ENCODE measurements at regions not wholly inside any gene's neighbourhood (a gene's known extent, or its start where the extent isn't known, plus 50 kb on each side); places are given as distances from the start of the nearest gene placed in this dataset.

DNA sequence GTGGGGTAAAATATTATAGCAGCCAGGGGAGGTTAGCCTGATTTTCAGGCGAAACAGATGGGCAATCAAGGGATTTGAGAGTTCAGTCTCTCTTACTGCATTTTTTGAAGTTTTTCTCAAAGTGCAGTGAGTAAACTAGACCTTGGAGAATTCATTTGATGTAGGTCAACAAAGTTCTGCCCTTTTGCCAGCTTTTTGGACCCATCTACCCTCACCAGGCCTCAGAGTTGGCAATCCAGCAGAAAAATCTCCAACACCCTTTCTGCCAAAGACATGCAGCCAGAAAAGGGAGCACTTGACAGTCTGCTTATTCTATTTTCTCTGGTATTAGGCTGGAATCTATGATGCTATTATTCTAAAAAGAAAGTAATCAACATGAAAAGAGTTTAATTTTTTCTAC is 162.2 kb upstream of the TOM1L1 start:
- TF ChIP-seq, protein P1, sequence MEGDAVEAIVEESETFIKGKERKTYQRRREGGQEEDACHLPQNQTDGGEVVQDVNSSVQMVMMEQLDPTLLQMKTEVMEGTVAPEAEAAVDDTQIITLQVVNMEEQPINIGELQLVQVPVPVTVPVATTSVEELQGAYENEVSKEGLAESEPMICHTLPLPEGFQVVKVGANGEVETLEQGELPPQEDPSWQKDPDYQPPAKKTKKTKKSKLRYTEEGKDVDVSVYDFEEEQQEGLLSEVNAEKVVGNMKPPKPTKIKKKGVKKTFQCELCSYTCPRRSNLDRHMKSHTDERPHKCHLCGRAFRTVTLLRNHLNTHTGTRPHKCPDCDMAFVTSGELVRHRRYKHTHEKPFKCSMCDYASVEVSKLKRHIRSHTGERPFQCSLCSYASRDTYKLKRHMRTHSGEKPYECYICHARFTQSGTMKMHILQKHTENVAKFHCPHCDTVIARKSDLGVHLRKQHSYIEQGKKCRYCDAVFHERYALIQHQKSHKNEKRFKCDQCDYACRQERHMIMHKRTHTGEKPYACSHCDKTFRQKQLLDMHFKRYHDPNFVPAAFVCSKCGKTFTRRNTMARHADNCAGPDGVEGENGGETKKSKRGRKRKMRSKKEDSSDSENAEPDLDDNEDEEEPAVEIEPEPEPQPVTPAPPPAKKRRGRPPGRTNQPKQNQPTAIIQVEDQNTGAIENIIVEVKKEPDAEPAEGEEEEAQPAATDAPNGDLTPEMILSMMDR (IDR thresholded peaks at IDR 0.05; ENCODE audit: insufficient read depth, low read length, poor library complexity, severe bottlenecking): no peak
- no peak for TF ChIP-seq EZH2phosphoT487 (conservative IDR thresholded peaks at IDR 0.05; ENCODE audit: low read length)
